Panc1 (cell line): ENCODE measurements at regions not wholly inside any gene's neighbourhood (a gene's known extent, or its start where the extent isn't known, plus 50 kb on each side); places are given as distances from the start of the nearest gene placed in this dataset.

Source experiments
- CTCF ChIP-seq: fragments of 450-650 bp; IDR thresholded peaks from 2 replicates; pipeline ENCODE4 v1.5.1; 2017; ENCODE audit warnings: mild to moderate bottlenecking
- POLR2AphosphoS5 ChIP-seq: IDR thresholded peaks from 2 replicates; pipeline ENCODE4 v1.6.1; 2012; ENCODE audit warnings: mild to moderate bottlenecking, low read depth, low read length, moderate library complexity
- SIN3A ChIP-seq: IDR thresholded peaks from 2 replicates; pipeline ENCODE4 v1.6.1; 2012; ENCODE audit warnings: low read depth, mild to moderate bottlenecking, low read length, moderate library complexity, borderline replicate concordance; ENCODE audit not compliant: insufficient read depth
- TCF7L2 ChIP-seq: IDR thresholded peaks from 2 replicates; pipeline ENCODE4 v1.6.1; 2011; ENCODE audit warnings: mild to moderate bottlenecking, low read depth, low read length, inconsistent platforms
- TF ChIP-seq, protein P1 (sequence below), 2 experiments: IDR thresholded peaks; 2 replicates each; pipeline ENCODE4 v1.6.1; 2011 to 2012; ENCODE audit warnings: low read depth in 2 of 2, control low read depth in 1 of 2, low read length in 1 of 2, mild to moderate bottlenecking in 1 of 2, moderate library complexity in 1 of 2; ENCODE audit not compliant: insufficient read depth in 1 of 2

GRCh38 chr3:163692494-163692893 lies 1385.8 kb downstream of the SI start:
- no peak for TF ChIP-seq CTCF
- TF ChIP-seq POLR2AphosphoS5: no peak
- no peak for TF ChIP-seq TCF7L2
- no peak for TF ChIP-seq SIN3A
- TF ChIP-seq, protein P1, sequence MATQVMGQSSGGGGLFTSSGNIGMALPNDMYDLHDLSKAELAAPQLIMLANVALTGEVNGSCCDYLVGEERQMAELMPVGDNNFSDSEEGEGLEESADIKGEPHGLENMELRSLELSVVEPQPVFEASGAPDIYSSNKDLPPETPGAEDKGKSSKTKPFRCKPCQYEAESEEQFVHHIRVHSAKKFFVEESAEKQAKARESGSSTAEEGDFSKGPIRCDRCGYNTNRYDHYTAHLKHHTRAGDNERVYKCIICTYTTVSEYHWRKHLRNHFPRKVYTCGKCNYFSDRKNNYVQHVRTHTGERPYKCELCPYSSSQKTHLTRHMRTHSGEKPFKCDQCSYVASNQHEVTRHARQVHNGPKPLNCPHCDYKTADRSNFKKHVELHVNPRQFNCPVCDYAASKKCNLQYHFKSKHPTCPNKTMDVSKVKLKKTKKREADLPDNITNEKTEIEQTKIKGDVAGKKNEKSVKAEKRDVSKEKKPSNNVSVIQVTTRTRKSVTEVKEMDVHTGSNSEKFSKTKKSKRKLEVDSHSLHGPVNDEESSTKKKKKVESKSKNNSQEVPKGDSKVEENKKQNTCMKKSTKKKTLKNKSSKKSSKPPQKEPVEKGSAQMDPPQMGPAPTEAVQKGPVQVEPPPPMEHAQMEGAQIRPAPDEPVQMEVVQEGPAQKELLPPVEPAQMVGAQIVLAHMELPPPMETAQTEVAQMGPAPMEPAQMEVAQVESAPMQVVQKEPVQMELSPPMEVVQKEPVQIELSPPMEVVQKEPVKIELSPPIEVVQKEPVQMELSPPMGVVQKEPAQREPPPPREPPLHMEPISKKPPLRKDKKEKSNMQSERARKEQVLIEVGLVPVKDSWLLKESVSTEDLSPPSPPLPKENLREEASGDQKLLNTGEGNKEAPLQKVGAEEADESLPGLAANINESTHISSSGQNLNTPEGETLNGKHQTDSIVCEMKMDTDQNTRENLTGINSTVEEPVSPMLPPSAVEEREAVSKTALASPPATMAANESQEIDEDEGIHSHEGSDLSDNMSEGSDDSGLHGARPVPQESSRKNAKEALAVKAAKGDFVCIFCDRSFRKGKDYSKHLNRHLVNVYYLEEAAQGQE (IDR thresholded peaks at IDR 0.05; ENCODE audit: insufficient read depth in 1 of 2, low read depth in 2 of 2, low read length in 1 of 2): no peak
